Adipocyte (in vitro differentiated cells): ENCODE measurements at regions not wholly inside any gene's neighbourhood (a gene's known extent, or its start where the extent isn't known, plus 50 kb on each side); places are given as distances from the start of the nearest gene placed in this dataset.

ENCODE experiments used
- DNase-seq: peaks from one replicate; pipeline ENCODE4 v3.0.0-alpha.2; 2015; ENCODE audit warnings: low read depth
- H3K27me3 ChIP-seq: replicated peaks from 2 replicates; pipeline ENCODE4 v1.7.0; 2013; ENCODE audit warnings: mild to moderate bottlenecking, low read length, moderate library complexity; ENCODE audit not compliant: control insufficient read depth, insufficient read depth
- H3K36me3 ChIP-seq: 2 replicates; pipeline ENCODE4 v1.7.0; 2013; ENCODE audit warnings: low read length, mild to moderate bottlenecking, moderate library complexity; ENCODE audit not compliant: control insufficient read depth, insufficient read depth, severe bottlenecking
- H3K4me1 ChIP-seq: 2 replicates; pipeline ENCODE4 v1.7.0; 2013; ENCODE audit warnings: mild to moderate bottlenecking, low read length, moderate library complexity; ENCODE audit not compliant: control insufficient read depth, insufficient read depth
- H3K4me3 ChIP-seq: 2 replicates; pipeline ENCODE4 v1.7.0; 2013; ENCODE audit warnings: mild to moderate bottlenecking, low read length, moderate library complexity
- H3K9ac ChIP-seq: 2 replicates; pipeline ENCODE4 v1.7.0; 2013; ENCODE audit warnings: mild to moderate bottlenecking, low read length, moderate library complexity
- H3K9me3 ChIP-seq: 2 replicates; pipeline ENCODE4 v1.7.0; 2013; ENCODE audit warnings: mild to moderate bottlenecking, low read length, moderate library complexity; ENCODE audit not compliant: control insufficient read depth

DNA sequence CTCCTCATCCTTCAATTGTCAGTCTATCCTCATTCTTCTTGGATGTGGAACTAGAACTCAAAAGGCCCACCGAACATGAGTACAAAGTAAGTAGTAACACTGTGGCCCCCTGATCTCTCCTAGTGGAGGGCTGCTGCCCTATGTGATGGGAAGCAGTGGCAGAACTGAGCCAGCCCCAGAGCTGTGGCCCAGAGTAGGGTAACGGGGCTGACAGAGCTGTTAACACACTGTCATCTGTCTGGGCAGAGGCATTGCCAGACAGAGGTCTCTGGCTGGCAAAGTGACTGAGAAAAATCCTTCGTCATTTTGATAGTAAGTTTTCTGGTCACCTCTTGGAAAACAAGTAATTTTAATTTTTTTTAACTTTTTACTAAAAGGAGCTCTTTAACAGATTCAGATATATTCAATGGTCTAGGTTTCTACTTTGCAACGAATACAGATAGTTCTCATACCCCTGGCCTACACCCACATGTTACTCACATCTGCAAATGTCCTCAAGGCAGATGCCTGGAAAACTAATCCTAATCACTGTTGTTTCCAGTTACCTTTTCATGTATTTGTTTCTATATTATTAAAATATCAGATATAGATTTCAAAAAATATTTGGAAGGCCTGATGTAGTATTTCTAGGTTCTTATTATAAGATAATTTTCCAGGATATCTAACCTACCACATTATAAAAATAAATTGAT, 588.7 kb downstream of the CPS1 start:
- H3K4me3 ChIP-seq = peak overlapping the region; percentile 32
- no peaks in the 10 kb centered on the region for H3K36me3 ChIP-seq
- peaks cover 20% of the 10 kb centered on the region for H3K4me1 ChIP-seq
- no peaks in the 10 kb centered on the region for H3K9me3 ChIP-seq
- no peaks in the 10 kb centered on the region for H3K27me3 ChIP-seq
- H3K9ac ChIP-seq = peak overlapping the region; percentile 39
- DNase-seq = peak; percentile 10

DNA sequence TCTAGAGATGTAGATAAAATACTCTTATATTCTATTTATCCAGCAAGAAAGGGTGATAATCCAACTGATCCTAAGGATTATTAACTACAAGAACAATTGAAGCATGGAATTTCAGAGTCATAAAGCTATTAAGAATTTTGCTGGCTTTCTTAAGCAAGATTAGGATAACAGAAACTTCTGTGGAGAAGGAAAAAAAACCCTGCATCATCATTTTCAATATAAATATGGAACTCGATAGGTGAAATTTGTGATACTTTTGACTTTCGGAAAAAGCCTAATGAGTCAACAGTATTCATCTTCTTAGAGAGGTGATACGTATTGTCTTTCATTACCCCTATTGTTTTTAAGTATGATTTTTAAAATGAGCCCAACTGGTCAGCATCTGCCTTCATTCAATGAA, 593.3 kb downstream of the CPS1 start:
- no peaks in the 10 kb centered on the region for H3K9me3 ChIP-seq
- H3K4me3 ChIP-seq = no peak overlapping the region
- no peak for DNase-seq
- no peaks in the 10 kb centered on the region for H3K36me3 ChIP-seq
- H3K4me1 ChIP-seq = peaks cover 5% of the 10 kb centered on the region
- H3K27me3 ChIP-seq = no peaks in the 10 kb centered on the region
- no peak overlapping the region for H3K9ac ChIP-seq

DNA sequence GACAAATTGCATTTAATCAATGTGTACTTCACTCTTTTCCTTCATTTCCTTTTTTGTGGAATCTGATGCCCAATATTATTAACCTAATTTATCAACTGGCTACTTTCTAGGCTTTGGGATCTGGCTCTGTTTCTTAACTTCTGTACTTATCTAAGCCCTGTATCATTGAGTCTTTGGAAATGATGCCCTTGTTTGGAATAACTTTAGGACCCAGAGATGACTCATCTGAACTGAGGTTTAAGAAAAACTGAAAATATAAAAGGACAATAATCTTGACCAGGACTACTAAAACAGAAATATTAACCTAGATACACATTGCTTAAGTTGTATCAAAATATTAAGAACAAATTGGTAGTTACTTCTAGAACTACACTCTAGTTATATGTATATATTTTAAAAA, 600.8 kb downstream of the CPS1 start:
- peak; percentile 29 for DNase-seq
- Histone ChIP-seq H3K9me3 (no peaks in the 10 kb centered on the region), H3K27me3 (no peaks in the 10 kb centered on the region), H3K4me3 (no peak overlapping the region), H3K9ac (no peak overlapping the region), H3K4me1 (no peaks in the 10 kb centered on the region), H3K36me3 (no peaks in the 10 kb centered on the region)

DNA sequence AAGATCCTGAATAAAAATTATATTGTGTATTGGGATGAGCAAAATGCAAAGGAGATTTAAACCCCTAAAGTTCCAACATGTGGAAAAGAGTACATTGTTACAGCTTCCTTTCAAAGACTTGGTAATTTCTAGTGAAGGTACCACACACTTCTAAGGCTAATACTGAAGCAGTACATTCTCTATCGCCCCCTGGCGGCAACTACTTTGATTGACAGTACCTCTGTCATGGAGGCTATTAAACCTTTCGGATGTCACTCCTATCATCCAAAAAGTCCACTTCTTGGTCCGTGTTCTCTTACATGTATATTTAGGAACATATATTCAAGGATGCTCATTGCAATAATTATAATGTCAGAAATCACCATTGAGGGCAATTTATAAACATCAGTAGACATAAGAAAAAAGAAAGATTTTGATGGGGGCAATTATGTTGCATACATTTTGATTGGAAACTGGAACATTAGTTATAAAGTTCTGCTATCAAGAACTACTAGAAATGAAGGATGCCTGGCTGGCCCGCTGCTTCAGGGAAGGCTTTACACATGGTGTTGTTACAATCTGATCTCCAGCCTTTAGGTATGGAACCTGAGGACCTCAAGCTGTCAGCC, 601.6 kb downstream of the CPS1 start:
- Histone ChIP-seq H3K9ac (no peak overlapping the region), H3K9me3 (no peaks in the 10 kb centered on the region), H3K4me3 (no peak overlapping the region), H3K4me1 (no peaks in the 10 kb centered on the region), H3K36me3 (no peaks in the 10 kb centered on the region), H3K27me3 (no peaks in the 10 kb centered on the region)
- DNase-seq = peak; percentile 91

DNA sequence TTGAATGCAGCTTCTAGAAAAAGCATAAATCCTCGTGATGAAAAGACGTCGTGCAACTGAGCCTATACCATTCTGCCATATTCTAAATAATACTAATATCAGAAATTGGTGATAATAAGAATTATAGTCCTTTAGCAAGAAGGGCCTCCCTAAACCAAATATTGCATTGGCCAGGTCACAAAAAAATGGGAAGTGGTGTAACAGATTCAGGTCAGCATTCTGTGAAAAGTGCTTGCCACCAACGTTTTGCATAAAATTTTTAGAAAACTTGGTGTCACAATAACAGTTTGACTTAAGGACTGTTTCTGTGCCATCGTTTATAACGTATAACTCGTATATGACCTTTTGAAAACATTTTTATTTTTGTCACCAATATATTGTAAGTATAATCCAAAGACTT, 603.6 kb downstream of the CPS1 start:
- no peaks in the 10 kb centered on the region for H3K4me1 ChIP-seq

DNA sequence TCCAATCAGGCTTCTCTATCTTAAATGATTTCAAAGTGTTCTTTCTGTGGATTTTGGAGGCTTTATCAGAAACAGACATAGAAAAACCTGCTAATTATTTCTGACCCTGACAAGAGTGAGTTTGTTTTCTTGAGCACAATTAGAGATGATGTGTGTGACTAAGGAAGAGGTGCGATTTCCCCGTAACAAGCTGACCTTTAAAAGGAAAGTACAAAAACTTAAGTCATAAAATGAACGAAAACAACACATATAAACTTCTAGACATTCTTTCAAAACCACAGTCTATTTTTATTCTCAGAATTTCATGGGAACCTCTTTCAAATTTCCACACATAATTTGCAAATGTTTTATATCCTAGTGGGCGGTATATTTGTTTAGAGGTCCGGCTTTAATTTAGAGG, 604.8 kb downstream of the CPS1 start:
- no peak overlapping the region for H3K4me3 ChIP-seq
- H3K9me3 ChIP-seq = no peaks in the 10 kb centered on the region
- peak; percentile 57 for DNase-seq
- no peak overlapping the region for H3K9ac ChIP-seq
- no peaks in the 10 kb centered on the region for H3K4me1 ChIP-seq
- H3K36me3 ChIP-seq = no peaks in the 10 kb centered on the region
- H3K27me3 ChIP-seq = no peaks in the 10 kb centered on the region

More for the DNA sequence above, 603.6 kb downstream of the CPS1 start:
- no peak overlapping the region for H3K9ac ChIP-seq
- no peaks in the 10 kb centered on the region for H3K27me3 ChIP-seq
- DNase-seq = no peak
- no peak overlapping the region for H3K4me3 ChIP-seq
- H3K36me3 ChIP-seq = no peaks in the 10 kb centered on the region
- H3K9me3 ChIP-seq = no peaks in the 10 kb centered on the region

DNA sequence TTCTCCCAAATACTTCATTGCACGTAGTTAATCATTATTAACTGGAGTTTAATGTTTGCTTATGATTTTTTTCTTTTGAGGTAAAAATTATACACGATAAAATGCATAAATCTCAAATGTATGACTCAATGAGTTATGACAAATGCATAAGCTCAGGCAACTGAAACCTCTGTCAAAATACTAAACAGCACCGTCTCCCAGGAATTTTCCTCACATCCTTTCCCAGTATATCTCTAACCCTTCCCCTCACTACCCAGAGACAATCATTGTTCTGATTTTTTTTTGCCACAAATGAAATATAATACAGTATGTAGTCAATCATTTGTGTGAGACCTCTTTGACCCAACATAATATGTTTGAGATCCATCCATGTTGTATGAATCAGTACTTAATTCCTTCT, 606.5 kb downstream of the CPS1 start:
- no peaks in the 10 kb centered on the region for H3K9me3 ChIP-seq
- H3K4me3 ChIP-seq = no peak overlapping the region
- no peak for DNase-seq
- H3K9ac ChIP-seq = no peak overlapping the region
- no peaks in the 10 kb centered on the region for H3K4me1 ChIP-seq
- no peaks in the 10 kb centered on the region for H3K36me3 ChIP-seq
- H3K27me3 ChIP-seq = no peaks in the 10 kb centered on the region

DNA sequence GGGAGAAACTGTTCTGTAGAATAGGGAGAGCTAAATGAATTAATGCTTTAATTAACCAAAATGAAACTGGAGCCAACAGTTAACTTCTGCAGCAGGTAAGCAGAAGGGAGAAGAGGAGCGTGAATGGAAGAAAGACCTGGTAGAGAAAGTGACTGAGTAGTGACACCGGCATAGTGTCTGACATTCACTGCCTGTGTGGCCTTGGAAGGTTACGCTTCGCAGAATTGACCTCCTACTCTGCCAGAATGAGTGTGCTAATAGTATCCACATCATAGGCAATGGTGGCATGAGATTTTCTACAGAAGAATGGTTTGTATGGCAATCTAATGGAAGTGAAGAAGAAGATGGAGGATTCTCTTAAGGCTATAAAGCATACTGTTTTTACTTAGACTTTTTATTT, 614.4 kb downstream of the CPS1 start:
- no peaks in the 10 kb centered on the region for H3K27me3 ChIP-seq
- no peaks in the 10 kb centered on the region for H3K4me1 ChIP-seq
- H3K9ac ChIP-seq = no peak overlapping the region
- H3K9me3 ChIP-seq = no peaks in the 10 kb centered on the region
- H3K36me3 ChIP-seq = no peaks in the 10 kb centered on the region
- H3K4me3 ChIP-seq = no peak overlapping the region
- no peak for DNase-seq

DNA sequence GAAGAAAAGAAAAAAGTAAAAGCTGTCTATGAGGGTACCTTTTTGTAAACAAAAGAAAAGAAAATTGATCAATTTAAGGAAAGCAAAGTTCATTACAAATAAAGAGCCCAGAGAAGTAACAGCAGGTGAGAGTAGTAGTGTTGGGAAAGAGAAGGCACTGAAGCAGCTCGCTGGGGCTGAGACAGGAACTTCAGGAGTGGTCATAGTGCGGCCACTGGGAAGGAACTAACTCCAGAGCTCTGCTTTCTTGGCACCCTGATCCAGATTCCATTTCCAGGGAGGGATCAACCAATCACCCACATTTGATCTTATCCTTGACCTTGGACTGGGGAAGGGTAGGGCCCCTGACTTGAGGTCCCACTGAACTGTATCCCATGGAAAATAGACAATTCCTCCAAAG, 617.6 kb downstream of the CPS1 start:
- no peaks in the 10 kb centered on the region for H3K27me3 ChIP-seq
- H3K36me3 ChIP-seq = no peaks in the 10 kb centered on the region
- no peak for DNase-seq
- no peaks in the 10 kb centered on the region for H3K4me1 ChIP-seq
- no peaks in the 10 kb centered on the region for H3K9me3 ChIP-seq
- no peak overlapping the region for H3K9ac ChIP-seq
- H3K4me3 ChIP-seq = no peak overlapping the region

DNA sequence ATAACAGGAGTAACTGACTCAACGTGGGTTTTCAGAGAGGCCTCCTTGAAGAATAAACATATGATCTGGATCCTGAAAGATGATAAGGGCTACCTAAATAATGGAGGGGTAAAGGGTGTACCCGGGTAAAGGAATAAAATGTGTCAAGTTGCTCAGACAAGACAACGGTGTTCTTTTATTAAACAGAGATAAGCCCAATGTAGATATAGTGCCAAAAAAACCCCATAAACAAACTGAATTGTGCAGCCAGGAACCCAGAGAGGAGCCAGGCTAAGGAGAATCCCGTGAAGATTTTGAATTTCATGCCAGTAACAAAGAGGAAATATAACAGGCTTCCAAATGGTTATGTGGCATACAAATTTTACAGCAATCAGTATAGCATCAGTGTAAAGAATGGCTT, 618.2 kb downstream of the CPS1 start:
- Histone ChIP-seq H3K36me3 (no peaks in the 10 kb centered on the region), H3K9me3 (no peaks in the 10 kb centered on the region), H3K4me3 (no peak overlapping the region), H3K27me3 (no peaks in the 10 kb centered on the region), H3K9ac (no peak overlapping the region), H3K4me1 (no peaks in the 10 kb centered on the region)
- no peak for DNase-seq

DNA sequence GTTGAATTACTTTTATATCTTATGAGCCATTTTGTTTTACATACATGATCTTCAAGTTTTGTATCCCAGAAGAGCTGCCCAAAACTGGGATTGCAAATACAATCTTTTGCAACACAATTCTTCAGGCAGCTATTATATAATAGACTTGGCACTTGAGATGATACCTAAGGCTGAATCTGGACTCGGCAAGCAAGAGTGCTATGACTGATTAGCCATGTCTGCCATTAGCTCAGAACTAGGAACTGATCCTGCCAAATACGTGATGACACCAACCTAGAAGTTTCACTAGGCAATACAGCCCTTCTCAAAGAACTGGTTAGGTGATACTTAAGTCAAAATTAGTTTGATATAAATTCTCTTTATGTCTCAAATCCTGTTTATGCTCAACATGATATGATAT, 619.6 kb downstream of the CPS1 start:
- H3K4me3 ChIP-seq = no peak overlapping the region
- no peak for DNase-seq
- H3K36me3 ChIP-seq = no peaks in the 10 kb centered on the region
- no peaks in the 10 kb centered on the region for H3K4me1 ChIP-seq
- H3K27me3 ChIP-seq = peaks cover under 1% of the 10 kb centered on the region
- H3K9me3 ChIP-seq = no peaks in the 10 kb centered on the region
- no peak overlapping the region for H3K9ac ChIP-seq
